Hepatocyte (in vitro differentiated cells): ENCODE measurements at regions not wholly inside any gene's neighbourhood (a gene's known extent, or its start where the extent isn't known, plus 50 kb on each side); places are given as distances from the start of the nearest gene placed in this dataset.

Experiments used
- EZH2 ChIP-seq: fragments of 200-600 bp; sonication (generic); IDR thresholded peaks from 2 replicates; pipeline ENCODE4 v1.6.1; 2016; ENCODE audit warnings: antibody characterized with exemption, mild to moderate bottlenecking, borderline replicate concordance
- EZH2phosphoT487 ChIP-seq: fragments of 200-600 bp; sonication (generic); IDR thresholded peaks from one replicate; pipeline ENCODE4 v1.6.1; 2018; ENCODE audit warnings: antibody characterized with exemption, mild to moderate bottlenecking, low read depth, moderate library complexity; ENCODE audit not compliant: unreplicated experiment, severe bottlenecking
- TF ChIP-seq, protein P1 (sequence below): fragments of 200-600 bp; sonication (generic); IDR thresholded peaks from 2 replicates; pipeline ENCODE4 v1.5.1; 2016; ENCODE audit warnings: antibody characterized with exemption, mild to moderate bottlenecking; ENCODE audit not compliant: poor library complexity

DNA sequence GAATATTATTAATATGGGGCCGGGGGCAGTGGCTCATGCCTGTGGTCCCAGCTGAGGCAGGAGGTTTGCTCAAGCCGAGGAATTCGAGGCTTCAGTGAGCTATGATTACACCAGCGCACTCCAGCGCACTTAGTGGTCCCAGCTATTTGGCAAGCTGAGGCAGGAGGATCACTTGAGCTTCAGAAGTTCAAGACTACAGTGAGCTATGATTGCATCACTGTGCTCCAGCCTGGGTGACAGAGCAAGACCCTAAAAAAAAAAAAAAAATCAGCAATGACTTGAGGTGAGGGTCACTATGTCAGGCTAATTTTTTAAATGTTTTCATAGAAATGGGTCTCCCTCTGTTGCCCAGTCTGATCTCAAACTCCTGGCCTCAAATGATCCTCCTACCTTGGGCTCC is 243.4 kb downstream of the RBM19 start:
- TF ChIP-seq, protein P1, sequence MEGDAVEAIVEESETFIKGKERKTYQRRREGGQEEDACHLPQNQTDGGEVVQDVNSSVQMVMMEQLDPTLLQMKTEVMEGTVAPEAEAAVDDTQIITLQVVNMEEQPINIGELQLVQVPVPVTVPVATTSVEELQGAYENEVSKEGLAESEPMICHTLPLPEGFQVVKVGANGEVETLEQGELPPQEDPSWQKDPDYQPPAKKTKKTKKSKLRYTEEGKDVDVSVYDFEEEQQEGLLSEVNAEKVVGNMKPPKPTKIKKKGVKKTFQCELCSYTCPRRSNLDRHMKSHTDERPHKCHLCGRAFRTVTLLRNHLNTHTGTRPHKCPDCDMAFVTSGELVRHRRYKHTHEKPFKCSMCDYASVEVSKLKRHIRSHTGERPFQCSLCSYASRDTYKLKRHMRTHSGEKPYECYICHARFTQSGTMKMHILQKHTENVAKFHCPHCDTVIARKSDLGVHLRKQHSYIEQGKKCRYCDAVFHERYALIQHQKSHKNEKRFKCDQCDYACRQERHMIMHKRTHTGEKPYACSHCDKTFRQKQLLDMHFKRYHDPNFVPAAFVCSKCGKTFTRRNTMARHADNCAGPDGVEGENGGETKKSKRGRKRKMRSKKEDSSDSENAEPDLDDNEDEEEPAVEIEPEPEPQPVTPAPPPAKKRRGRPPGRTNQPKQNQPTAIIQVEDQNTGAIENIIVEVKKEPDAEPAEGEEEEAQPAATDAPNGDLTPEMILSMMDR, result no peak
- TF ChIP-seq EZH2, result no peak
- no peak for TF ChIP-seq EZH2phosphoT487
